ENCODE measurements at regions not wholly inside any gene's neighbourhood (a gene's known extent, or its start where the extent isn't known, plus 50 kb on each side); places are given as distances from the start of the nearest gene placed in this dataset.

DNA sequence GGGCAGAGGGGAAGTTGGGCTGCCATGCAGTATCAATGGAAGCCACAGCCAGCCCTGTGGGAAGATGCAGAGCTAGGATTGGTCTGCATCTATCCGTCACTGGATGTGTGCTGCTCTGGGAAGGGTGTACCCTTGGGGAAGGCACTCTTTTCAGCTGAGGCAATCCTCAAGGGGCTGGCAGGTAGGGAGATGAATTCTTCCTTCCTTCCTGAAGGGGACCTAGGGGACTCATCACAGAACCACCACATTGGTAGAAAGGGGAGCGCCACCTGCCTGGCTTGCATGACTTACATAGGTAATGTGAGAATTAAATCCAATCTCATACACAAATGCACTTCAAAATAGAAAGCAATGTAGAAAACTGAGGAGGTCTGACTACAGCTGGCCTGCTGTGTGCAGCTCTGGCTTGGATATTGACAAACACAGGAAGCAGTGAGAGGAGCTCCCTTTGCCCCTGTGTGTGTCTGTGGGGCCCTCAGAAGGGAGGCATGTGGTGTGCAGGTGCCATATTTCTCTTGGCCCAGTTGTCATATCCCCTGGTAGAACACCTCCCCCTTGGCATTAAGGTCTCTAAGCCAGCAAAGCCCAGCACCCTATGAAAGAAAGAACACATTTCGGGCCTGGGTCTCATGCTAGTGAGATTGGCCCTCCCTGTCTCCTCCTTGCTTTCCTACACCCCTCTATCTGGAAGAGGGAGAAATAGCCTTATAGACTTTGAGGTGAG lies 260.3 kb upstream of the MOCS1 start:
- Histone ChIP-seq H3K36me3 (no peaks in the 10 kb centered on the region), H3K4me3 (no peak overlapping the region), H3K9me3 (no peaks in the 10 kb centered on the region), H3K27me3 (no peaks in the 10 kb centered on the region), H3K4me1 (no peaks in the 10 kb centered on the region), H3K27ac (no peak overlapping the region)
- TF ChIP-seq, protein P1, sequence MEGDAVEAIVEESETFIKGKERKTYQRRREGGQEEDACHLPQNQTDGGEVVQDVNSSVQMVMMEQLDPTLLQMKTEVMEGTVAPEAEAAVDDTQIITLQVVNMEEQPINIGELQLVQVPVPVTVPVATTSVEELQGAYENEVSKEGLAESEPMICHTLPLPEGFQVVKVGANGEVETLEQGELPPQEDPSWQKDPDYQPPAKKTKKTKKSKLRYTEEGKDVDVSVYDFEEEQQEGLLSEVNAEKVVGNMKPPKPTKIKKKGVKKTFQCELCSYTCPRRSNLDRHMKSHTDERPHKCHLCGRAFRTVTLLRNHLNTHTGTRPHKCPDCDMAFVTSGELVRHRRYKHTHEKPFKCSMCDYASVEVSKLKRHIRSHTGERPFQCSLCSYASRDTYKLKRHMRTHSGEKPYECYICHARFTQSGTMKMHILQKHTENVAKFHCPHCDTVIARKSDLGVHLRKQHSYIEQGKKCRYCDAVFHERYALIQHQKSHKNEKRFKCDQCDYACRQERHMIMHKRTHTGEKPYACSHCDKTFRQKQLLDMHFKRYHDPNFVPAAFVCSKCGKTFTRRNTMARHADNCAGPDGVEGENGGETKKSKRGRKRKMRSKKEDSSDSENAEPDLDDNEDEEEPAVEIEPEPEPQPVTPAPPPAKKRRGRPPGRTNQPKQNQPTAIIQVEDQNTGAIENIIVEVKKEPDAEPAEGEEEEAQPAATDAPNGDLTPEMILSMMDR (IDR thresholded peaks at IDR 0.05) = no peak
- intact Hi-C loops (cut with DNase I) = no loop called here
- DNase-seq = no peak
- ATAC-seq = no peak

DNA sequence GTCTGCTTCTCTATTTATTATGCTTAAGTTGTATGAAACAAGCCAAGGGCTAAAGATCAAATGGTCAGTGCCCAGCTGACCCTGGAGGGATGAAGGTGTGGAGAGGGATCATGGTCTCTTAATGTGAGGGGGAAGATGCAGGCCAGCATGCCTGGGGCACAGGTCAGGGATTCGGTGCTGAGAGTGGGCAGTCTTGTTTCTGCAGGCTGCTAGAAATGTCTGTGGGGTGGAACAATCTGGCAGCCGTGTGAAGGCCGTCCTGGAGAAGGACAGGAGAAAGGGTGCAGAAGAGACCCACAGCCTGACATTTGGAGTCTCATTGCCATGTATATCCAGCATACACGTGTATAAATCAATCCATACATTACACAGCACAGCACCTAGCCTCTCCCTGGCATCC lies 258.3 kb upstream of the MOCS1 start:
- no peak overlapping the region for H3K27ac ChIP-seq
- TF ChIP-seq, protein P1 (IDR thresholded peaks at IDR 0.05) = no peak
- intact Hi-C loops (cut with DNase I) = no loop called here
- no peak for ATAC-seq
- no peaks in the 10 kb centered on the region for H3K9me3 ChIP-seq
- no peak for DNase-seq
- H3K4me3 ChIP-seq = no peak overlapping the region
- no peaks in the 10 kb centered on the region for H3K27me3 ChIP-seq
- no peaks in the 10 kb centered on the region for H3K36me3 ChIP-seq
- no peaks in the 10 kb centered on the region for H3K4me1 ChIP-seq

DNA sequence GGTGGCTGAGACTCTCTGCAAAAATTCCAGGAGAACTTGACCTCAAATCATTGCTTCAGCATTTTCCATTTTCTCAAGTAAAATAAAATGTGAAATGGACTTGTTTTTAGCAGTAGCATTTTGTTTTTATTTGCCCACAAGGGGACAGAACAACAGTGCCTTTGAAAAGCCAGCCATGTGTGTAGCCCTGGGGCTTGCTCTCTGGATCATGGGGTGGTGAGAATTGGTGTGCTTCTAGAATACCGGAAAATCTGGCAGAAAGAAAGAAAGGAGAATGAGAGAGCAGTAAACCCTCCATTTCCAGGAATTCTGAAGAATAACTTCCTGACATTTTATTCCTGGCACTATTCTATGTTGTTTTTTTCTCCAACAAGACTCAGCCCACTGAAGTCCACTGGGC lies 254.7 kb upstream of the MOCS1 start:
- Histone ChIP-seq H3K4me3 (no peak overlapping the region), H3K27ac (no peak overlapping the region), H3K9me3 (peaks cover 0 to 15% of the 10 kb centered on the region in 2 donors), H3K4me1 (no peaks in the 10 kb centered on the region), H3K27me3 (no peaks in the 10 kb centered on the region), H3K36me3 (no peaks in the 10 kb centered on the region)
- ATAC-seq (no peak), DNase-seq (no peak)
- intact Hi-C loops (cut with DNase I) = no loop called here
- TF ChIP-seq, protein P1 (IDR thresholded peaks at IDR 0.05) = no peak

DNA sequence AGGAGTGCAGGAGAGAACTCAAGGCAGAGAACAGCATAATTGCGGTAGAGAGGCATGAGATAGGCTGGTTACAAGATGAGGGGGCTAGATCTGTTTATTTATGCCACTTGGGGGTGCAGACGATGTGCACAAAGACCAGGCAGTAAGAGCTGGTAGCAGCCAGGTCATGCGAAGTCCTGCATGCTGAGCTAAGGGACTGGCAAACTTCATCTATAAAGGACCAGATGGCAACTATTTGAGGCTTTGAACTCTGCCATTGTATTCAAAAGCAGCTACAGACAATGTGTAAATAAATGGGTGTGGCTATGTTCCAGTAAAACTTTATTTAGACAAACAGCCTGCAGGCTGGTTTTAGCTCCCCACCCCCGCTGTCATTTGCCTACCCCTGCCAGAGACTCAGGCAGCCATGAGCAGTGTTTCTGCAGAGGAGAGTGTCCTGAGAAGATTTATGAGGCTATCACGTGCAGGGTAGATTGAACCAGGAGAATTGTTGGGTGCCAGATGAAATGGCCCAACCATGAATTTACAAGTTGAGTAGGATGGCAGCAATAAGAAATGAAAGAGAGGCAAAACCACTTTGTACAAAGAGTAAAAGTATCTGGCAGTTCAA lies 253.4 kb upstream of the MOCS1 start:
- intact Hi-C loops (cut with DNase I) = no loop called here
- Histone ChIP-seq H3K9me3 (peaks cover 0 to 26% of the 10 kb centered on the region in 2 donors), H3K27me3 (no peaks in the 10 kb centered on the region), H3K4me1 (no peaks in the 10 kb centered on the region), H3K27ac (no peak overlapping the region), H3K4me3 (no peak overlapping the region), H3K36me3 (no peaks in the 10 kb centered on the region)
- ATAC-seq (no peak), DNase-seq (no peak)
- TF ChIP-seq, protein P1 (IDR thresholded peaks at IDR 0.05) = no peak

DNA sequence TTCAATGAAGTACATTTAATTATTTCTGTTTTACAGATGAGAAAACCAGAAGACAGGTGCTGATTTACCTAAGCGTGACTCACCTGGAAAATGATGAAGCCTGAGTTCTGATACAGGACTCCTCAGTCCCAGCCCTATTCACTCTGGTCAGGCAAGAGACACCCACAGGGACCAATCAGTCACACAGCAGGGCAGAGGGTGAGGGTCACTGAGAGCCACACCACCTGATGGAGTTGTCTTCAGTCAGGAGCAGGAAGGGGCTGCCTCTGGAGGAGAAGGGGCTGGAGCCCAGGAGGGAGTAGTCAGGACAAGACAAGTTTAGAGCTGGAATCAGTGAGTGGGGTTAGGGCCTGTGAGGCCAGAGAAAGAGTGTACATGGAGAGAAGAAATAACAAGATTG lies 251.2 kb upstream of the MOCS1 start:
- Histone ChIP-seq H3K4me3 (no peak overlapping the region), H3K27me3 (no peaks in the 10 kb centered on the region), H3K27ac (no peak overlapping the region), H3K4me1 (no peaks in the 10 kb centered on the region), H3K36me3 (no peaks in the 10 kb centered on the region), H3K9me3 (peaks cover 0 to 30% of the 10 kb centered on the region in 2 donors)
- TF ChIP-seq, protein P1 (IDR thresholded peaks at IDR 0.05) = no peak
- ATAC-seq = no peak
- intact Hi-C loops (cut with DNase I) = no loop called here
- DNase-seq = no peak
